OCI-LY1 (cell line): ENCODE measurements at regions not wholly inside any gene's neighbourhood (a gene's known extent, or its start where the extent isn't known, plus 50 kb on each side); places are given as distances from the start of the nearest gene placed in this dataset.

Source experiments
- H2AFZ ChIP-seq: fragments of 200-600 bp; sonication (generic), shearing (Covaris generic); 2 replicates; pipeline ENCODE4 v1.6.0; 2014; ENCODE audit warnings: antibody characterized with exemption, mild to moderate bottlenecking, low read length
- H3F3A ChIP-seq: fragments of 200-600 bp; sonication (generic), shearing (Covaris generic); 2 replicates; pipeline ENCODE4 v1.6.0; 2014; ENCODE audit warnings: mild to moderate bottlenecking, antibody characterized with exemption, low read length, moderate library complexity; ENCODE audit not compliant: insufficient read depth
- H3K27ac ChIP-seq: fragments of 200-600 bp; sonication (generic); 2 replicates; pipeline ENCODE4 v1.5.1; 2014; ENCODE audit warnings: low read length, mixed run types, mild to moderate bottlenecking, low read depth; ENCODE audit not compliant: poor library complexity, severe bottlenecking
- H3K27me3 ChIP-seq: fragments of 200-600 bp; sonication (generic); 2 replicates; pipeline ENCODE4 v1.6.0; 2014; ENCODE audit warnings: antibody characterized with exemption, mild to moderate bottlenecking, low read length, moderate library complexity; ENCODE audit not compliant: insufficient read depth
- H3K36me3 ChIP-seq: fragments of 200-600 bp; sonication (generic); 2 replicates; pipeline ENCODE4 v1.6.1; 2014; ENCODE audit warnings: mild to moderate bottlenecking, antibody characterized with exemption, low read length, moderate library complexity, mixed read lengths; ENCODE audit not compliant: insufficient read depth
- H3K4me1 ChIP-seq: fragments of 200-600 bp; sonication (generic); 2 replicates; pipeline ENCODE4 v1.5.1; 2014; ENCODE audit warnings: mild to moderate bottlenecking, low read length, moderate library complexity; ENCODE audit not compliant: insufficient read depth, severe bottlenecking
- H3K4me2 ChIP-seq: fragments of 200-600 bp; sonication (generic), shearing (Covaris generic); 2 replicates; pipeline ENCODE4 v1.6.1; 2014; ENCODE audit warnings: low read length
- H3K4me3 ChIP-seq: fragments of 200-600 bp; sonication (generic); 2 replicates; pipeline ENCODE4 v1.5.1; 2014; ENCODE audit warnings: low read length, low read depth, mild to moderate bottlenecking, mixed read lengths; ENCODE audit not compliant: poor library complexity, severe bottlenecking
- H3K79me2 ChIP-seq: fragments of 200-600 bp; shearing (Covaris generic); 2 replicates; pipeline ENCODE4 v1.6.1; 2016; ENCODE audit warnings: mixed run types, low read length, mixed read lengths; ENCODE audit not compliant: insufficient read depth
- H3K9ac ChIP-seq: fragments of 200-600 bp; sonication (generic), shearing (Covaris generic); 2 replicates; pipeline ENCODE4 v1.6.1; 2014; ENCODE audit warnings: mild to moderate bottlenecking, low read length, mixed read lengths
- H3K9me2 ChIP-seq: fragments of 200-600 bp; sonication (generic), shearing (Covaris generic); 2 replicates; pipeline ENCODE4 v1.6.1; 2014; ENCODE audit warnings: low read depth, mild to moderate bottlenecking, low read length, mixed read lengths
- H3K9me3 ChIP-seq: fragments of 200-600 bp; shearing (Covaris generic); 2 replicates; pipeline ENCODE4 v1.6.1; 2014; ENCODE audit warnings: low read length, mixed read lengths
- H4K20me1 ChIP-seq: fragments of 200-600 bp; sonication (generic), shearing (Covaris generic); 2 replicates; pipeline ENCODE4 v1.6.0; 2016; ENCODE audit warnings: mild to moderate bottlenecking, low read length; ENCODE audit not compliant: insufficient read depth
- CTCF ChIP-seq: fragments of 200-600 bp; sonication (generic), shearing (Covaris generic); IDR thresholded peaks from 2 replicates; pipeline ENCODE4 v1.5.1; 2017; ENCODE audit warnings: mild to moderate bottlenecking, antibody characterized with exemption, low read length, moderate library complexity, mixed read lengths
- EZH2 ChIP-seq: fragments of 200-600 bp; sonication (generic), shearing (Covaris generic); IDR thresholded peaks from 2 replicates; pipeline ENCODE4 v1.8.0; 2017; ENCODE audit warnings: borderline replicate concordance, mixed run types, mild to moderate bottlenecking, antibody characterized with exemption, low read length, moderate library complexity, mixed read lengths

- Histone ChIP-seq H3K4me1 (no peaks in the 10 kb centered on the region), H3K27ac (no peak overlapping the region), H3K79me2 (no peaks in the 10 kb centered on the region), H2AFZ (no peak overlapping the region), H3K4me3 (no peak overlapping the region), H3F3A (no peaks in the 10 kb centered on the region), H3K4me2 (no peak overlapping the region), H3K9me3 (no peaks in the 10 kb centered on the region; the same call in 1 of the 2 replicates), H4K20me1 (no peaks in the 10 kb centered on the region), H3K36me3 (no peaks in the 10 kb centered on the region), H3K27me3 (no peaks in the 10 kb centered on the region), H3K9ac (no peak overlapping the region), H3K9me2 (no peaks in the 10 kb centered on the region)
- TF ChIP-seq CTCF (no peak), EZH2 (no peak)
These were observed 660.1 kb upstream of the AUTS2 start for GRCh38 chr7:68938151-68938550.

- Histone ChIP-seq H3K9me2 (no peaks in the 10 kb centered on the region), H4K20me1 (no peaks in the 10 kb centered on the region), H2AFZ (no peak overlapping the region), H3K4me1 (no peaks in the 10 kb centered on the region), H3K4me3 (no peak overlapping the region), H3K27ac (no peak overlapping the region), H3K36me3 (no peaks in the 10 kb centered on the region), H3K79me2 (no peaks in the 10 kb centered on the region), H3K9me3 (no peaks in the 10 kb centered on the region), H3K4me2 (no peak overlapping the region), H3K27me3 (no peaks in the 10 kb centered on the region), H3F3A (no peaks in the 10 kb centered on the region), H3K9ac (no peak overlapping the region)
- TF ChIP-seq CTCF = no peak
These were observed 654.5 kb upstream of the AUTS2 start for GRCh38 chr7:68943786-68944185.

GRCh38 chr7:68955656-68956055 is 642.6 kb upstream of the AUTS2 start:
- Histone ChIP-seq H3K4me1 (no peaks in the 10 kb centered on the region), H3K9me3 (no peaks in the 10 kb centered on the region), H3K4me3 (no peak overlapping the region), H3K36me3 (no peaks in the 10 kb centered on the region), H3K27me3 (no peaks in the 10 kb centered on the region), H3F3A (no peaks in the 10 kb centered on the region), H3K9me2 (no peaks in the 10 kb centered on the region), H3K9ac (no peak overlapping the region), H3K79me2 (no peaks in the 10 kb centered on the region), H3K4me2 (no peak overlapping the region), H4K20me1 (no peaks in the 10 kb centered on the region), H2AFZ (no peak overlapping the region), H3K27ac (no peak overlapping the region)
- TF ChIP-seq EZH2 = no peak
- TF ChIP-seq CTCF = no peak
